Stimulated activated CD4-positive, alpha-beta T cell treated with anti-CD3 and anti-CD28 coated beads, Interleukin-12 subunit alpha, Interleukin-12 subunit beta, amount 100 ng/mL, for 48 hours (primary cell): ENCODE measurements at regions not wholly inside any gene's neighbourhood (a gene's known extent, or its start where the extent isn't known, plus 50 kb on each side); places are given as distances from the start of the nearest gene placed in this dataset.

Source experiments
- DNase-seq, 3 donors: peaks; one replicate each; pipeline ENCODE4 v3.0.0-alpha.2; 2020; ENCODE audit warnings: low read depth in 2 of 3, low spot score in 1 of 3

- DNase-seq: no peak
Observed at GRCh38 chrX:4315891-4316290, 602.4 kb upstream of the PRKX start.

GRCh38 chrX:4314586-4314985 lies 601.1 kb upstream of the PRKX start:
- DNase-seq: no peak

GRCh38 chrX:4277122-4277521 lies 563.7 kb upstream of the PRKX start:
- DNase-seq: no peak

- DNase-seq: no peak
Observed at GRCh38 chrX:4268676-4269075, 555.2 kb upstream of the PRKX start.

DNA sequence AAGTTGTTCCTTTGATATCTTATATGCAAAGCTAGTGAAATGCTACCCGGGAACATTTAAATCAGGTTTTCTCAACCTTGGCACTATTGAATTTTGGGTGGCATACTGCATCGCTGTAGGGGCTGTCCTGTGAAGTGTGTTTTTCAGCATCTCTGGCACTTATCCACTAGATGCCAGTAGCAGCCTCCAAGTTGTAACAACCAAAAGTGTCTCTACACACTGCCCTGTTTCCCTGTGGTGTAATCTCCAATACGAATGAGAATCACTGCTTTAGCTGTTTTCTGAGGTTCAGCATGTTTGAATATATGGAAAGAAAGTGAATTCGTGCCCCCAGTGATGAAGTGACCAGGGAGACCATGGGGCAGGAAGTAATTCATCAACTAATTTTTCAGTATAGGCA lies 551.6 kb upstream of the PRKX start:
- DNase-seq: no peak

DNA sequence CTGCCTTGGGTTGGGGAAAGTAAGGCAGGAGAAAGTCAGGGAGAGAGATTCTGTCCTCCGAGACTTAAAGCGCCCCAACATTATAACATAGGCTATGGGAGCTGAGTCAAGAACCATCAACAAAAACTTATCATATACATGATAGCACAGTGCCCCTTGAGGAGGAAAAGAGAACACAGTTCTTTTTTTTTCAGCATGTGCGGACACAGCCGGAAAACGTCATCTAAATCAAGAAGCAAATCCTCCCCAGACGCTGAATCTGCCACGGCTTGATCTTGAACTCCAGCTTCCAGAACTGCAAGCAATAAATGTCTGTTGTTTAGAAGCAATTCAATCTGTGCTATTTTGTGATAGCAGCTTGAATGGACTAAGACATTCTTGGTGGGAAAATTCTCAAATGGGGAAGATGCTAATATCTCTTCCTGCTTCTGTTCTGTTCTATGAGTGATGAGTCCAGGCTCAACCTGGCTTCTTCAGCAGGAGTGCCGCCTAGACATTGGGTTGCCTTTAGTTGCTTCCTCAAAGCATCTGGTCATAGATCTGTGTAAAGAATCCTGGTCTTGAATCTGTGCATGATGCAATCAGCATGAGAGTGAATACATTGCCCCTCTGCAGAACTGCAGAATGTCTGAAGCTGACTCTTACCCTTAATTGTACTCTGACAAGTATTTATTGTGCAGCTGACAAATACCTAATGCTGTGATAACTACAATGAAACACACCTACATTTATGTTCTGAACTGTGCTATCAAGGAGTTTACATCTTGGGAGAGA lies 549.8 kb upstream of the PRKX start:
- DNase-seq: no peak

GRCh38 chrX:4253092-4253491 lies 539.6 kb upstream of the PRKX start:
- no peak for DNase-seq

GRCh38 chrX:4249401-4249800 lies 536.0 kb upstream of the PRKX start:
- DNase-seq: no peak

DNA sequence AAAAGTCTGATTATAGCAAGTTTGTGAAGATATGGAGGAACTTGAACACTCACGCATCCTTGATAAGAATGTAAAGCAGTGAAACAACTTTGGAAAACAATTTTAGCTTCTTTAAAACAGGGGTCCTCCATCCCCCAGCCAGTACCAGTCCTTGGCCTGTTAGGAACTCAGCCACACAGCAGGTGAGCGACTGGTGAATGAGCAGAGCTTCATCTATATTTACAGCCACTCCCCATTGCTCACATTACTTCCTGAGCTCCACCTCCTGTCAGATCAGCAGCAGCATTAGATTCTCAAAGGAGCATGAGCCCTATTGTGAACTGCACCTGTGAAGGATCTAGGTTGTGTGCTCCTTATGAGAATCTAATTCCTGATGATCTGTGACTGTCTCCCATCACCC lies 530.3 kb upstream of the PRKX start:
- DNase-seq: no peak

DNA sequence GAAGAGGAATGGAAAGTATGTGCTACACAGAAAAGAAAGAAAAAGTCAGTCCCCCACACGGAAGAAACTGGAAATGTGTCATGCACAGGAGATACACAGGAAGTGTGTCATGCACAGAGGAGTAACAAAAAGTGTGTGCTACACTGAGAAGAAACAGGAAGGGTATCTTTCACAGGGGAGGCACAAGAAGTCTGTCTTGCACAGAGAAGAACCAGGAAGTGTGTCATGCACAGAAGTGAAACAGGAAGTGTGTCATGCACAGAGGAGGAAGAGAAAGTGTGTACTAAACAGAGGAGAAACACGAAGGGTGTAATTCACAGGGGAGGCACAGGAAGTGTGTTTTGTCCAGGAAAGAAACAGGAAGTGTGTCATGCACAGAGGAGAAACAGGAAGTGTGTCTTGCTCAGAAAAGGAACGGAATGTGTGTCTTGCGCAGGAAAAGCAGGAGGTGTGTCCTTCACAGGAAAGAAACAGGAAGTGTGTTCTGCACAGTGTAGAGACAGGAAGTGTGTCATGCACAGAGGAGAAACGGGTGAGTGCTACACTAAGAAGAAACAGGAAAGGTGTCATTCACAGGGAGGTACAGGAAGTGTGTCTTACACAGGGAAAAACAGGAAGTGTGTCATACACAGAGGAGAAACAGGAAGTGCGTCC lies 527.2 kb upstream of the PRKX start:
- no peak for DNase-seq

GRCh38 chrX:4239650-4240540 lies 526.4 kb upstream of the PRKX start:
- DNase-seq: no peak

DNA sequence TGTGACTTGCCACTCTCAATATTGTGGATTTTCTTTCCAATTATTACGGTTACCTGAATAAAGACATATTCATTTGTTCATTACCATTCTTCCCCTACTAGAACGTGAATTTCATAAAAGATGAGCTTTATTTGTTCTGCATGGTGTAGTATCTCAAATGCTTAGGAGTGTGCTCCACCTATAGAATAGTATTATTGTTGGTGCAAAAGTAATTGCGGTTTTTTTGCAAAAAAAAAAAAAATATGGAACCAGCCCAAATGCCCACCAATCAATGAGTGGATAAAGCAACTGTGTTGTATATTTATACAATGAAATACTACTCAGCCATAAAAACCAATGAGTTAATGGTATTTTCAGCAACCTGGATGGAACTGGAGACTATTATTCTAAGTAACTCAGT lies 525.5 kb upstream of the PRKX start:
- no peak for DNase-seq

DNA sequence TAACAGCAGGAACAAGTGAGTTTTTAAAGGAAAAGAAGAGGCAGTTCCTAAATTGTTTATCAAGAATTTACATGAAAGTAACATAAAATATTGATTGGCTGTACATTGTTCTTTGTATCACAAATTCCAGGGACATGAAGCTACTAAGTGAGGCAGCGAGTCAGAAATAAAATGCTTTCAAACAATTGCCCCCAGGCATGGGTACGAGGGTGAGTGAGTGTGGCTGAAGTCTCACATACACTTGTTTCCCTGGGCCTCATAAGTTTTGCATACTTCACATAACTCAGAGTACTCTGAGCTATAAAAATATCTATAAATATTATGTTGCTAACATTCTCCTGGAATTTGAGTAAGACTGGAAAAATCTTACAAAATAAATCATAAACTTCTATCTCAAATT lies 511.6 kb upstream of the PRKX start:
- DNase-seq: no peak

- no peak for DNase-seq
Observed at GRCh38 chrX:4206941-4207340, 493.5 kb upstream of the PRKX start.

GRCh38 chrX:4197971-4198370 lies 484.5 kb upstream of the PRKX start:
- DNase-seq: no peak

DNA sequence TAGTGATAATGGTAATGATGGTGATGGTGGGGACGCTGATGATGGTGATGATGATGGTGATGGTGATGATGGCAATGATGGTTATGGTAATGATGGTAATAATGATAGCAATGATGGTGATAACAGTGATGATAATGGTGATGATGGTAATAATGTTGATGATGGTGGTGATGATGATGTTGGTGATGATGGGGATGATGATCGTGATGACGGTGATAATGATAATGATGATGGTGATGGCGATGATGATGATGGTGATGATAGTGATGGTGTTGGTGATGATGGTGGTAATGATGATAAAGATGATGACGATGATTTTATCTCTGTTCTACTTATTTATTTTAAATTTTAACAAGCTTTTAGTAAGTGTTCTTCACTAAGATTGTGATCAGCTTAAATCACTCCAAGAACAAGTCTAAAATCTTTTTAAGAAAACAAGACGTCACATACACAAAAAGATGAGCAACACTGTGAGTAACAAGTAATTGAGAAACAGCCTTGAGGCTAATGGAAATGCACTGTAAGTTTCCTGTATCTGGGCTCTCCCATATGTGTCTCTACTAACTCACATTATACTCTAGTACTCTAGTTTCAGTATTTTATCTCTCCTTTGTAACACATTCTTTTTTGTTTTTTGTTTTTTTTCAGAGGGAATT lies 480.2 kb upstream of the PRKX start:
- DNase-seq: no peak

GRCh38 chrX:4186331-4186730 lies 472.9 kb upstream of the PRKX start:
- DNase-seq: no peak

DNA sequence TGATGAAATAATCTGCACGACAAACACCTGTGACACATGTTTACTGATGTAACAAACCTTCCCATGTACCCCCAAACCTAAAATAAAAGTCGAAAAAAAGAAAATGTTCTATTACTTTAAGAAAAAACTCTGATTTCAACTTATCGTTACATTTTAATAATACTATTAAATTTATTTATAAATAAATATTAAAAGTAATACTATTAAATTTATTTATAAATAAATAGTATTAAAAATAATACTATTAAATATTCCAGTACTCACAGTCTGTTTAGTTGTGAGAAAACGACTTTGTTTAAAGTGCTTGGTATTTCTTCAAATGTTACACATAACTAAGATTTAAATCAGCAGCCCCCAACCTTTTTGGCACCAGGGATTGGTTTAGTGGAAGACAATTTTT lies 471.6 kb upstream of the PRKX start:
- no peak for DNase-seq

GRCh38 chrX:4182408-4182806 lies 469.0 kb upstream of the PRKX start:
- DNase-seq: no peak

- DNase-seq: no peak
Observed at GRCh38 chrX:4181782-4182407, 468.4 kb upstream of the PRKX start.

- no peak for DNase-seq
Observed at GRCh38 chrX:4179031-4179430, 465.6 kb upstream of the PRKX start.
